Activated CD4-positive, alpha-beta T cell treated with anti-CD3 and anti-CD28 coated beads, Interleukin-2, amount 10 ng/mL, durations not matched to agents 7 days and 5 days (primary cell): ENCODE measurements at regions not wholly inside any gene's neighbourhood (a gene's known extent, or its start where the extent isn't known, plus 50 kb on each side); places are given as distances from the start of the nearest gene placed in this dataset.
"Not testable (repeated sequence)": the region's sequence is repeated elsewhere in the genome, so short reads cannot be mapped to it uniquely, and the experiment has no call there.

Experiments used
- CTCF ChIA-PET: fragments of 350-600 bp; sonication (Branson Sonifier 250); formaldehyde crosslinking; loops from one replicate; lab custom pipeline; 2021; ENCODE audit warnings: antibody characterized with exemption; lab: Charles Lee
- POLR2A ChIA-PET: fragments of 350-600 bp; sonication (Branson Sonifier 250); formaldehyde crosslinking; loops from one replicate; lab custom pipeline; 2021; ENCODE audit warnings: antibody characterized with exemption; lab: Charles Lee
- DNase-seq: peaks from one replicate; pipeline ENCODE4 v3.0.0-alpha.2; 2020
- H3K27ac Mint-ChIP-seq: one replicate; pipeline ENCODE4 v1.8.0; 2021; ENCODE audit warnings: mild to moderate bottlenecking, moderate library complexity, mixed read lengths
- H3K27me3 Mint-ChIP-seq: one replicate; pipeline ENCODE4 v1.8.0; 2021; ENCODE audit warnings: mixed read lengths
- H3K36me3 Mint-ChIP-seq: one replicate; pipeline ENCODE4 v1.8.0; 2021; ENCODE audit warnings: low read depth, mixed read lengths
- H3K4me1 Mint-ChIP-seq: one replicate; pipeline ENCODE4 v1.8.0; 2021; ENCODE audit warnings: mixed read lengths
- H3K4me3 Mint-ChIP-seq: one replicate; pipeline ENCODE4 v1.8.0; 2021; ENCODE audit warnings: mild to moderate bottlenecking, moderate library complexity, mixed read lengths
- H3K9me3 Mint-ChIP-seq: one replicate; pipeline ENCODE4 v1.8.0; 2021; ENCODE audit warnings: mixed read lengths

GRCh38 chr11:110857892-110858546, 145.8 kb upstream of the ARHGAP20 start:
- H3K9me3 Mint-ChIP-seq, result no peaks in the 10 kb centered on the region
- no peak overlapping the region for H3K4me3 Mint-ChIP-seq
- peaks cover 5% of the 10 kb centered on the region for H3K27me3 Mint-ChIP-seq
- no peaks in the 10 kb centered on the region for H3K36me3 Mint-ChIP-seq
- POLR2A ChIA-PET, result no interaction called here
- CTCF ChIA-PET, result no interaction called here
- no peak for DNase-seq
- H3K4me1 Mint-ChIP-seq, result no peaks in the 10 kb centered on the region
- no peak overlapping the region for H3K27ac Mint-ChIP-seq

GRCh38 chr11:110856996-110857812, 145.0 kb upstream of the ARHGAP20 start:
- Mint-ChIP-seq H3K27ac (no peak overlapping the region), H3K4me1 (no peaks in the 10 kb centered on the region), H3K27me3 (peaks cover 5% of the 10 kb centered on the region), H3K36me3 (no peaks in the 10 kb centered on the region), H3K9me3 (no peaks in the 10 kb centered on the region), H3K4me3 (no peak overlapping the region)
- ChIA-PET POLR2A (no interaction called here), CTCF (no interaction called here)
- no peak for DNase-seq

- DNase-seq, result no peak
- CTCF ChIA-PET, result no interaction called here
- Mint-ChIP-seq H3K27me3 (peaks cover 5% of the 10 kb centered on the region), H3K36me3 (no peaks in the 10 kb centered on the region), H3K4me3 (no peak overlapping the region), H3K4me1 (no peaks in the 10 kb centered on the region), H3K27ac (no peak overlapping the region), H3K9me3 (no peaks in the 10 kb centered on the region)
- POLR2A ChIA-PET, result interaction anchor here (0.8 kb wide), 1 partner anchor 15 kb away, joined by 3 read pairs; no protein-coding TSS in a partner anchor
Measured at GRCh38 chr11:110856340-110856739, 144.1 kb upstream of the ARHGAP20 start.

- Mint-ChIP-seq H3K4me1 (no peaks in the 10 kb centered on the region), H3K27ac (no peak overlapping the region), H3K36me3 (no peaks in the 10 kb centered on the region), H3K4me3 (no peak overlapping the region), H3K9me3 (no peaks in the 10 kb centered on the region), H3K27me3 (peaks cover 5% of the 10 kb centered on the region)
- POLR2A ChIA-PET, result no interaction called here
- CTCF ChIA-PET, result no interaction called here
- no peak for DNase-seq
Measured at GRCh38 chr11:110855191-110855590, 143.0 kb upstream of the ARHGAP20 start.

GRCh38 chr11:110852921-110853490, 140.8 kb upstream of the ARHGAP20 start:
- ChIA-PET CTCF (no interaction called here), POLR2A (no interaction called here)
- peaks cover 6% of the 10 kb centered on the region for H3K27me3 Mint-ChIP-seq
- H3K27ac Mint-ChIP-seq, result no peak overlapping the region
- H3K4me3 Mint-ChIP-seq, result no peak overlapping the region
- no peaks in the 10 kb centered on the region for H3K4me1 Mint-ChIP-seq
- no peaks in the 10 kb centered on the region for H3K36me3 Mint-ChIP-seq
- no peaks in the 10 kb centered on the region for H3K9me3 Mint-ChIP-seq
- no peak for DNase-seq

GRCh38 chr11:110850846-110851245, 138.6 kb upstream of the ARHGAP20 start:
- Mint-ChIP-seq H3K4me1 (no peaks in the 10 kb centered on the region), H3K27ac (no peak overlapping the region), H3K4me3 (no peak overlapping the region), H3K9me3 (no peaks in the 10 kb centered on the region), H3K27me3 (peaks cover 6% of the 10 kb centered on the region), H3K36me3 (no peaks in the 10 kb centered on the region)
- ChIA-PET POLR2A (no interaction called here), CTCF (no interaction called here)
- DNase-seq, result no peak

GRCh38 chr11:110843053-110843452, 130.8 kb upstream of the ARHGAP20 start:
- H3K4me3 Mint-ChIP-seq, H3K36me3 Mint-ChIP-seq, H3K4me1 Mint-ChIP-seq, H3K27me3 Mint-ChIP-seq, H3K27ac Mint-ChIP-seq, CTCF ChIA-PET, DNase-seq, POLR2A ChIA-PET: not testable (repeated sequence)
- peaks cover 15% of the 10 kb centered on the region for H3K9me3 Mint-ChIP-seq

GRCh38 chr11:110838808-110839207, 126.6 kb upstream of the ARHGAP20 start:
- ChIA-PET POLR2A (no interaction called here), CTCF (no interaction called here)
- H3K4me3 Mint-ChIP-seq, result no peak overlapping the region

GRCh38 chr11:110837603-110838002, 125.4 kb upstream of the ARHGAP20 start:
- no peak overlapping the region for H3K27ac Mint-ChIP-seq
- peaks cover 8% of the 10 kb centered on the region for H3K4me1 Mint-ChIP-seq
- ChIA-PET CTCF (interaction anchor here (0.6 kb wide), 1 partner anchor 357 kb away, joined by 3 read pairs; no protein-coding TSS in a partner anchor), POLR2A (no interaction called here)
- no peaks in the 10 kb centered on the region for H3K36me3 Mint-ChIP-seq
- no peaks in the 10 kb centered on the region for H3K27me3 Mint-ChIP-seq
- DNase-seq, result no peak
- peaks cover 6% of the 10 kb centered on the region for H3K9me3 Mint-ChIP-seq
- H3K4me3 Mint-ChIP-seq, result no peak overlapping the region

More at GRCh38 chr11:110838808-110839207, 126.6 kb upstream of the ARHGAP20 start:
- H3K4me1 Mint-ChIP-seq, result peaks cover 4% of the 10 kb centered on the region
- no peak for DNase-seq
- H3K36me3 Mint-ChIP-seq, result no peaks in the 10 kb centered on the region
- no peak overlapping the region for H3K27ac Mint-ChIP-seq
- H3K27me3 Mint-ChIP-seq, result no peaks in the 10 kb centered on the region
- peaks cover 12% of the 10 kb centered on the region for H3K9me3 Mint-ChIP-seq

- Mint-ChIP-seq H3K4me1 (peaks cover 12% of the 10 kb centered on the region), H3K27me3 (no peaks in the 10 kb centered on the region), H3K4me3 (no peak overlapping the region), H3K27ac (no peak overlapping the region), H3K36me3 (no peaks in the 10 kb centered on the region), H3K9me3 (peaks cover 6% of the 10 kb centered on the region)
- POLR2A ChIA-PET, result no interaction called here
- CTCF ChIA-PET, result no interaction called here
- DNase-seq, result no peak
Measured at GRCh38 chr11:110835106-110835505, 122.9 kb upstream of the ARHGAP20 start.

- H3K4me1 Mint-ChIP-seq, result peaks cover 12% of the 10 kb centered on the region
- CTCF ChIA-PET, result no interaction called here
- no peaks in the 10 kb centered on the region for H3K36me3 Mint-ChIP-seq
- DNase-seq, result no peak
- H3K4me3 Mint-ChIP-seq, result no peak overlapping the region
- no peak overlapping the region for H3K27ac Mint-ChIP-seq
- no peaks in the 10 kb centered on the region for H3K27me3 Mint-ChIP-seq
- POLR2A ChIA-PET, result no interaction called here
- no peaks in the 10 kb centered on the region for H3K9me3 Mint-ChIP-seq
Measured at GRCh38 chr11:110833033-110833484, 120.8 kb upstream of the ARHGAP20 start.

GRCh38 chr11:110832539-110832938, 120.3 kb upstream of the ARHGAP20 start:
- POLR2A ChIA-PET, result no interaction called here
- DNase-seq, result no peak
- H3K4me3 Mint-ChIP-seq, result no peak overlapping the region
- H3K4me1 Mint-ChIP-seq, result peaks cover 8% of the 10 kb centered on the region
- no peaks in the 10 kb centered on the region for H3K27me3 Mint-ChIP-seq
- H3K9me3 Mint-ChIP-seq, result no peaks in the 10 kb centered on the region
- no peak overlapping the region for H3K27ac Mint-ChIP-seq
- no peaks in the 10 kb centered on the region for H3K36me3 Mint-ChIP-seq
- CTCF ChIA-PET, result no interaction called here

- no peak for DNase-seq
- Mint-ChIP-seq H3K4me1 (peaks cover 8% of the 10 kb centered on the region), H3K9me3 (no peaks in the 10 kb centered on the region), H3K4me3 (no peak overlapping the region), H3K36me3 (no peaks in the 10 kb centered on the region), H3K27me3 (no peaks in the 10 kb centered on the region), H3K27ac (no peak overlapping the region)
- ChIA-PET POLR2A (interaction anchor here (0.6 kb wide), 1 partner anchor 90 kb away, joined by 3 read pairs; no protein-coding TSS in a partner anchor), CTCF (no interaction called here)
Measured at GRCh38 chr11:110832080-110832479, 119.8 kb upstream of the ARHGAP20 start.
